ENCODE measurements at regions not wholly inside any gene's neighbourhood (a gene's known extent, or its start where the extent isn't known, plus 50 kb on each side); places are given as distances from the start of the nearest gene placed in this dataset.

GRCh38 chr5:168131519-168131918, 159.9 kb upstream of the WWC1 start:
- TF ChIP-seq CTCF (IDR thresholded peaks at IDR 0.05): no peak
- DNase-seq (no peak), ATAC-seq (no peak)
- no peaks in the 10 kb centered on the region for H3K4me1 Mint-ChIP-seq (ENCODE audit: low read depth)
- H3K27ac Mint-ChIP-seq: no peak overlapping the region
- H3K4me3 Mint-ChIP-seq: no peak overlapping the region
- H3K9me3 Mint-ChIP-seq: no peaks in the 10 kb centered on the region
- H3K27me3 Mint-ChIP-seq: no peaks in the 10 kb centered on the region
- POLR2A ChIA-PET: interaction anchor here (0.6 kb wide), 1 partner anchor 201 kb away, joined by 4 read pairs; no protein-coding TSS in a partner anchor
- intact Hi-C loops (cut with micrococcal nuclease): no loop called here
- CTCF ChIA-PET: interaction anchor here (0.7 kb wide), 1 partner anchor 19 kb away, joined by 3 read pairs; no protein-coding TSS in a partner anchor
- H3K36me3 Mint-ChIP-seq (ENCODE audit: low read depth): no peaks in the 10 kb centered on the region

GRCh38 chr5:168132241-168132641, 159.2 kb upstream of the WWC1 start:
- no peak overlapping the region for H3K4me3 Mint-ChIP-seq
- H3K36me3 Mint-ChIP-seq (ENCODE audit: low read depth): no peaks in the 10 kb centered on the region
- ATAC-seq (no peak), DNase-seq (no peak)
- ChIA-PET POLR2A (no interaction called here), CTCF (no interaction called here)
- H3K27me3 Mint-ChIP-seq: no peaks in the 10 kb centered on the region
- no peak overlapping the region for H3K27ac Mint-ChIP-seq
- intact Hi-C loops (cut with micrococcal nuclease): no loop called here
- H3K9me3 Mint-ChIP-seq: no peaks in the 10 kb centered on the region
- TF ChIP-seq CTCF (IDR thresholded peaks at IDR 0.05): no peak
- H3K4me1 Mint-ChIP-seq (ENCODE audit: low read depth): no peaks in the 10 kb centered on the region

- H3K27me3 Mint-ChIP-seq: no peaks in the 10 kb centered on the region
Measured at GRCh38 chr5:168135897-168136296, 155.5 kb upstream of the WWC1 start.

GRCh38 chr5:168136340-168136739, 155.1 kb upstream of the WWC1 start:
- DNase-seq (no peak), ATAC-seq (no peak)
- ChIA-PET CTCF (no interaction called here), POLR2A (no interaction called here)
- no peaks in the 10 kb centered on the region for H3K27me3 Mint-ChIP-seq
- H3K36me3 Mint-ChIP-seq (ENCODE audit: low read depth): no peaks in the 10 kb centered on the region
- intact Hi-C loops (cut with micrococcal nuclease): no loop called here
- no peak for TF ChIP-seq CTCF (IDR thresholded peaks at IDR 0.05)
- H3K4me1 Mint-ChIP-seq (ENCODE audit: low read depth): no peaks in the 10 kb centered on the region
- no peaks in the 10 kb centered on the region for H3K9me3 Mint-ChIP-seq
- no peak overlapping the region for H3K4me3 Mint-ChIP-seq
- H3K27ac Mint-ChIP-seq: no peak overlapping the region

More at GRCh38 chr5:168135897-168136296, 155.5 kb upstream of the WWC1 start:
- no peak for ATAC-seq
- Mint-ChIP-seq H3K9me3 (no peaks in the 10 kb centered on the region), H3K36me3 (ENCODE audit: low read depth) (no peaks in the 10 kb centered on the region), H3K4me3 (no peak overlapping the region), H3K4me1 (ENCODE audit: low read depth) (no peaks in the 10 kb centered on the region), H3K27ac (no peak overlapping the region)
- no peak for DNase-seq
- ChIA-PET CTCF (no interaction called here), POLR2A (no interaction called here)
- intact Hi-C loops (cut with micrococcal nuclease): no loop called here
- no peak for TF ChIP-seq CTCF (IDR thresholded peaks at IDR 0.05)

DNA sequence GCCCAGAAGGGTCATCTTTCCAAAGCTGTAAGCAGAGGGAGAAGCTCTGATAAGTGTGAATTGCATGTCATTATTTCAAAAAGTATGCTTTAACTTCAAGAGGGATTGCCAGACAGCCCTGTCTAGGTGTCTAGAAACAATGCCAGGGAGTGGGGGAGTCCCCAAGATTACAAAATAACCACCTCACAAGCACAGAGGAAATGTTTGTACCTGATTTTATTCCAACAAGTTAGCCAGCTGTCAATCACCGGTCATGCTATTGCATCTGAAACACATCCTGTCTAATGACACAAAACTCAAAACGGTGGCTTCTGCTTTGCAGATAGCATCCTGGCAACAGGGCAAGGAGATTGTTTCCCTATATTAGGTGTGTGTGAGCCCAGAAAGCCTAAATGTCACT, 154.2 kb upstream of the WWC1 start:
- Mint-ChIP-seq H3K27me3 (no peaks in the 10 kb centered on the region), H3K4me1 (ENCODE audit: low read depth) (no peaks in the 10 kb centered on the region)

More for the DNA sequence above, 154.2 kb upstream of the WWC1 start:
- ChIA-PET POLR2A (no interaction called here), CTCF (no interaction called here)
- ATAC-seq: no peak
- Mint-ChIP-seq H3K36me3 (ENCODE audit: low read depth) (no peaks in the 10 kb centered on the region), H3K9me3 (no peaks in the 10 kb centered on the region), H3K4me3 (no peak overlapping the region), H3K27ac (no peak overlapping the region)
- no peak for TF ChIP-seq CTCF (IDR thresholded peaks at IDR 0.05)
- DNase-seq: no peak
- intact Hi-C loops (cut with micrococcal nuclease): no loop called here

All from activated CD8-positive, alpha-beta T cell treated with anti-CD3 and anti-CD28 coated beads for 36 hours (primary cell).